Liver (tissue), 7 donors: ENCODE measurements at regions not wholly inside any gene's neighbourhood (a gene's known extent, or its start where the extent isn't known, plus 50 kb on each side); places are given as distances from the start of the nearest gene placed in this dataset.

Experiments used
- DNase-seq: peaks from one replicate; pipeline ENCODE4 v3.0.0-alpha.2; 2017; ENCODE audit warnings: low spot score
- H3K27ac ChIP-seq, 2 donors: one replicate each; pipeline ENCODE4 v1.7.0; 2013; ENCODE audit warnings: inconsistent platforms in 2 of 2, low read length in 2 of 2, control low read depth in 1 of 2, low read depth in 1 of 2, mild to moderate bottlenecking in 1 of 2
- H3K27me3 ChIP-seq, 4 donors: one replicate each; pipeline versions ENCODE4 v1.6.1 to v1.7.0; 2013; ENCODE audit warnings: low read length in 3 of 4, inconsistent platforms in 1 of 4, mild to moderate bottlenecking in 1 of 4, moderate library complexity in 1 of 4; ENCODE audit not compliant: control insufficient read depth in 4 of 4, insufficient read depth in 4 of 4
- H3K36me3 ChIP-seq, 4 donors: one replicate each; pipeline versions ENCODE4 v1.6.1 to v1.7.0; 2013; ENCODE audit warnings: low read length in 3 of 4, mild to moderate bottlenecking in 3 of 4, low read depth in 1 of 4, moderate library complexity in 1 of 4; ENCODE audit not compliant: control insufficient read depth in 4 of 4, insufficient read depth in 3 of 4
- H3K4me1 ChIP-seq, 4 donors: one replicate each; pipeline versions ENCODE4 v1.6.1 to v1.7.0; 2013; ENCODE audit warnings: low read length in 3 of 4, mild to moderate bottlenecking in 3 of 4, moderate library complexity in 1 of 4; ENCODE audit not compliant: control insufficient read depth in 4 of 4, insufficient read depth in 4 of 4
- H3K4me3 ChIP-seq, 3 donors: one replicate each; pipeline versions ENCODE4 v1.6.1 to v1.7.0; 2013; ENCODE audit warnings: low read length in 3 of 3, control low read depth in 1 of 3, low read depth in 1 of 3, mild to moderate bottlenecking in 1 of 3
- H3K9ac ChIP-seq, 2 donors: one replicate each; pipeline ENCODE4 v1.7.0; 2013; ENCODE audit warnings: low read length in 2 of 2, mild to moderate bottlenecking in 2 of 2, moderate library complexity in 2 of 2, control low read depth in 1 of 2, low read depth in 1 of 2
- H3K9me3 ChIP-seq, 4 donors: one replicate each; pipeline versions ENCODE4 v1.6.1 to v1.7.0; 2013; ENCODE audit warnings: low read length in 3 of 4; ENCODE audit not compliant: control insufficient read depth in 4 of 4
- ATF3 ChIP-seq: IDR thresholded peaks from 2 replicates; pipeline ENCODE4 v1.6.1; 2016; ENCODE audit warnings: antibody characterized with exemption
- FOXA2 ChIP-seq: IDR thresholded peaks from 2 replicates; pipeline ENCODE4 v1.6.1; 2016; ENCODE audit warnings: antibody characterized with exemption
- HNF4A ChIP-seq, 2 donors: conservative IDR thresholded peaks; 2 replicates each; pipeline ENCODE4 v1.6.1; 2016; ENCODE audit warnings: antibody characterized with exemption in 2 of 2, mild to moderate bottlenecking in 2 of 2
- JUND ChIP-seq, 2 donors: IDR thresholded peaks; 2 replicates each; pipeline ENCODE4 v1.6.1; 2016; ENCODE audit warnings: antibody characterized with exemption in 2 of 2
- MAX ChIP-seq: IDR thresholded peaks from 2 replicates; pipeline ENCODE4 v1.6.1; 2016; ENCODE audit warnings: antibody characterized with exemption
- REST ChIP-seq: IDR thresholded peaks from 2 replicates; pipeline ENCODE4 v1.6.1; 2016; ENCODE audit warnings: antibody characterized with exemption, mild to moderate bottlenecking
- RXRA ChIP-seq, 2 donors: IDR thresholded peaks; 2 replicates each; pipeline ENCODE4 v1.6.1; 2017 to 2018; ENCODE audit warnings: antibody characterized with exemption in 2 of 2, mild to moderate bottlenecking in 1 of 2
- SP1 ChIP-seq: IDR thresholded peaks from 2 replicates; pipeline ENCODE4 v1.6.1; 2018; ENCODE audit warnings: antibody characterized with exemption, mild to moderate bottlenecking
- ZBTB33 ChIP-seq: IDR thresholded peaks from 2 replicates; pipeline ENCODE4 v1.6.1; 2016; ENCODE audit warnings: antibody characterized with exemption
- WGBS: extraction: QIAGEN DNeasy Blood & Tissue Kit; methylation state at CpG from one replicate; pipeline ENCODE4 v1.1.7; 2013; 5-methylcytosine and 5-hydroxymethylcytosine counted together
- donor health status: healthy.
- donor health status: healthy.
- donor health status: healthy.
- donor health status: healthy.

GRCh38 chr1:239977416-239977815, 114.3 kb upstream of the FMN2 start:
- H3K27me3 ChIP-seq: no peaks in the 10 kb centered on the region
- H3K4me3 ChIP-seq: no peak overlapping the region
- WGBS: 76% methylated on average over 6 of the region's 6 CpGs

GRCh38 chr1:239979456-239979855, 112.2 kb upstream of the FMN2 start:
- peaks cover 0 to 2% (median 0%) of the 10 kb centered on the region in 4 donors for H3K9me3 ChIP-seq
- 67% methylated on average over 4 of the region's 4 CpGs for WGBS
- H3K27ac ChIP-seq: no peak overlapping the region

More at GRCh38 chr1:239977416-239977815, 114.3 kb upstream of the FMN2 start:
- H3K27ac ChIP-seq: no peak overlapping the region
- no peaks in the 10 kb centered on the region for H3K4me1 ChIP-seq
- no peak for TF ChIP-seq FOXA2
- TF ChIP-seq RXRA (IDR thresholded peaks at IDR 0.05): no peak
- no peak overlapping the region for H3K9ac ChIP-seq
- H3K36me3 ChIP-seq: no peaks in the 10 kb centered on the region
- no peak for DNase-seq
- H3K9me3 ChIP-seq: peaks cover 0 to 2% (median 0%) of the 10 kb centered on the region in 4 donors

More at GRCh38 chr1:239979456-239979855, 112.2 kb upstream of the FMN2 start:
- Histone ChIP-seq H3K36me3 (no peaks in the 10 kb centered on the region), H3K9ac (no peak overlapping the region), H3K4me3 (no peak overlapping the region), H3K4me1 (no peaks in the 10 kb centered on the region), H3K27me3 (no peaks in the 10 kb centered on the region)
- TF ChIP-seq MAX (no peak), ATF3 (no peak), HNF4A (conservative IDR thresholded peaks at IDR 0.05) (no peak), SP1 (no peak), ZBTB33 (no peak), REST (no peak), JUND (IDR thresholded peaks at IDR 0.05) (no peak)
- no peak for DNase-seq
